ENCODE measurements at regions not wholly inside any gene's neighbourhood (a gene's known extent, or its start where the extent isn't known, plus 50 kb on each side); places are given as distances from the start of the nearest gene placed in this dataset.
A peak's percentile ranks its signal among the peaks of the same experiment; 100 is the strongest.
"Not testable (repeated sequence)": the region's sequence is repeated elsewhere in the genome, so short reads cannot be mapped to it uniquely, and the experiment has no call there.

GRCh38 chr12:30201301-30202160 is 417.8 kb upstream of the TMTC1 start:
- DNase-seq = no peak

DNA sequence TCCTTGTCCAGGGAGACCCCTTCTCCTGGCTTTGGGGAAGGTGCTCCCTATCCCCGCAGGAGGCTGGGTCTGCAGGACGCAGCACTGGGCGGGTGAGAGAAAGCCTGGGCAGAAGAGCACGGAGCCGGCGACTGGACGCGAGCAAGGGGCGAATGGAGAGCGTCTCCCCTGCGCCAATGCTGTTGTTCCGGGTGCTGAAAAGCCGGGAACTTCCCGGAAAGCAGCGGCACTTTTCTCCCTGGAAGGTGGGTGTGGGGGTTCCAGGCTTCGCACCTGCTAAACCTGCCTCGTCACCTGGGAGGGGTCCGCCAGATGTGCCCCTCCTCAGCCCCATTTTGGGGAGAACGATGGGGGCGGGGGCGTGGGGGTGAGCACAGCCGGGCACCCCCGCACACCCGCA is 417.1 kb upstream of the TMTC1 start:
- DNase-seq = no peak

GRCh38 chr12:30197392-30198057 is 413.8 kb upstream of the TMTC1 start:
- no peak for DNase-seq

DNA sequence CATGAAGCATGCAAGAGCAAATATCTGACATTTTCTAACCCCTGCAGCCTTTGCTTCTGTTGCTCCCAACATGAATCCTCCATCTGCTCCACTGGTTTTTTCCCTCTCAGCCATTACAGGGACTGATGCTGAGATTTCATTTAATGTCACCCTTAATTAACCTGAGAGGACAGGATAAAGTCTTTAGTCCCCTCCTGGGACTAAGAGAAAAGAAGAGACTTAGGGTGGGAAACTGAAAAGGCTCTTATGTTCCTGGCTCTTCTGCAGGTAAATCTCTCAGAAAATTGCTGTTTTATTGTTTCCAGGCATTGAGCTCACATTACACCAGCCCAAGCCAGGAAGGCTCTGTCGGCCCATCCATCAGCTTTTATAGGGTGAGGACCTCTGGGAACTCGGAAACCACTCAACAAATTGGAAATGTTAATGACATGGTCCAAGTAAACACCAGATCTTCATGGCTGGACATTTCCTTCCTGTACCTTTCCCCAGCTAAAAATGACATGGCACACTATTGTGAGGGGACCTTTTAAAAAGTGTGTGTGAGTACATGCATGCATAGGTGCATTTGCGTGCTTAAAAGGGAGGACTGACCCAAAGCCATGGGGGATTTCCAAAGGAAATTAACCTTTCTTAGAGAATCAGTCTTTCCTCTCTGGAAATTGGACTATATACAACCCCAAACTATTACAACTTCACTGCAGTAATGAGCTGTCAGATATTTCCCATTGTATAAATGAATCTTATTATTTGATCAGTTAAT is 408.1 kb upstream of the TMTC1 start:
- DNase-seq = peak in 1 of 3 experiments; percentile 13

DNA sequence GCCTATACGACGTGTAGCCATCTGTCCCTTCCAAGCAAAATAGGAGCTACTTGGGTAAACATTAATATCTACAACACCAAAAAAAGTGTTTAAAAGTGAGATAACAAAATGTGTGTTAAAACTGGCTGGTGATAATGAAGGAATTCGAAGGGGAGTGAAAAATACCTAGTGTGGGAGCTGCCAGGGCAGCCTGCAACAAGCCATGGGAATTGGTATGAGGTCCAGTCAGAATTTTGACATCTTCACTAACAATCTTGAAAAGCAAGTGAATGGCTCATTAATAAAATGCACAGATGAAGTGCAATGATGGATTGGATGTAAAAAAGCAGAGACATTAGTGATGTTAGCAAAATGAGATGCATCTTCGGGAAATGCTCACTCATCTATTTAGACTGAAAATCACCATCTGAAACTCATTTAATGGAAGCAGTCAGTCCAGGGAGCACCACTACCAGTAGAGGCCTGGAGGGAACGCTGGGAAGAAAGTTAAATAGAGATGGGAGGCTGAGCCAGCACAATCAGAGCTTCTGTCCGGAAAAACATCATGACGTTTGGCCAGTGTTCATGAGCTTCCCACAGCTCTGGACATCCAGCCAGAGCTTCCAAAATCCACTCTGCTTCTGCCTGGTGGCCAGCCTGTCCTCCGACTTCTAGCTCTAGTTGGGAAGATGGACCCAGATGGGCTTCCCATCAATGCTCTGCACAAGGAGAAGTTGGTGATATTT is 405.0 kb upstream of the TMTC1 start:
- no peak for DNase-seq

- no peak for DNase-seq
These were observed 403.7 kb upstream of the TMTC1 start for GRCh38 chr12:30187426-30187825.

- DNase-seq = no peak
These were observed 397.6 kb upstream of the TMTC1 start for GRCh38 chr12:30181334-30181733.

DNA sequence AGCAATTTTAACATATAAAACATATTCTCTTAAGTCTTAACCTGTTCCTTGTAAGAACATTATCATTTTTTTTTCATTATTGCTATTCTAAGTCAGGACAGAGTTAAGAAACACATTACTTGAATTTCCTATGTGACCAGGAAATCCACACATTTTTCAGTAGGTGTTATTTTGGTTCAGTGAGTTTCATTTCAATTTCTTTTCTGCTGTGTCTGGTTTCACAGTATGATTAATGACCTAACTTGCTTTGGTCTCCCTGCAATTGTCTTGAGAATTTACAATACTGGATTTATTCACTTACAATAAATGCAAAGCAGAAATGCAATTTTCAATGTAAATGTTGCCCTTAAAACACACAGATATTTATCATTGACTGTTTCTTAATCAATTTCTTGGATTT is 396.9 kb upstream of the TMTC1 start:
- no peak for DNase-seq

GRCh38 chr12:30178916-30179315 is 395.2 kb upstream of the TMTC1 start:
- DNase-seq = no peak

DNA sequence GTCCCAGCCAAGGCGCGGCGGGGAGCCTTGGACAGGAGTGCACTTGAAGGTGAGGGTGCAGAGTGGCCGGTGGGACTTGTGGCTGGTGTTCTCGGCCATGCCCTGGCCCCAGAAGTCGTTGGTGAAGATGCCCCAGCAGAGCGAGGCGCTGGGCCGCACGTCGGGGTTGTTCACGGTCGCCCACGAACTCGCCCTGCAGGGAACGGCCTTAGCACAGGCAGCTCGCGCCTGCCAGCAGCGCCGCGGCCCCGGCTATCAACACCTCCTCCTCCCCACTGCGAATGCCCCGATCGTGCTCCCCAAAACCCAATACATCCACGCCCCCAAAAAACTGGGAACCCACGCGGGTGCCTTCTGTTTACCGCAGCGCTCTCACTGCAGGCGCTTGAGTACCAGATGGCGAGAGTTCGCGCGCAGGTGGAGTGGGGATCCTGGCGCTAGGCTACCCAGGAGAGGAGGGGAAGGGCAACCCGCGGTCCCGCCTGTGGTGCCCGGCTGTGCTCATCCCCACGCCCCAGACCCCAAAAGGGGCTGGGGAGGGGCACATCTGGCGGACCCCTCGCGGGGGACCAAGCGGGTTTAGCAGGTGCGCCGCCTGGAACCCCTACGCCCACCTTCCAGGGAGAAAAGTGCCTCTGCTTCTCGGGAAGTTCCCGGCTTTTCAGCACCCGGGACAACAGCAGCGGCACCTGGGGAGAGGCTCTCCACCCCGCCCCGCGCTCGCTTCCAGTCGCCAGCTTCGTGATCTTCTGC is 386.3 kb upstream of the TMTC1 start:
- no peak for DNase-seq

DNA sequence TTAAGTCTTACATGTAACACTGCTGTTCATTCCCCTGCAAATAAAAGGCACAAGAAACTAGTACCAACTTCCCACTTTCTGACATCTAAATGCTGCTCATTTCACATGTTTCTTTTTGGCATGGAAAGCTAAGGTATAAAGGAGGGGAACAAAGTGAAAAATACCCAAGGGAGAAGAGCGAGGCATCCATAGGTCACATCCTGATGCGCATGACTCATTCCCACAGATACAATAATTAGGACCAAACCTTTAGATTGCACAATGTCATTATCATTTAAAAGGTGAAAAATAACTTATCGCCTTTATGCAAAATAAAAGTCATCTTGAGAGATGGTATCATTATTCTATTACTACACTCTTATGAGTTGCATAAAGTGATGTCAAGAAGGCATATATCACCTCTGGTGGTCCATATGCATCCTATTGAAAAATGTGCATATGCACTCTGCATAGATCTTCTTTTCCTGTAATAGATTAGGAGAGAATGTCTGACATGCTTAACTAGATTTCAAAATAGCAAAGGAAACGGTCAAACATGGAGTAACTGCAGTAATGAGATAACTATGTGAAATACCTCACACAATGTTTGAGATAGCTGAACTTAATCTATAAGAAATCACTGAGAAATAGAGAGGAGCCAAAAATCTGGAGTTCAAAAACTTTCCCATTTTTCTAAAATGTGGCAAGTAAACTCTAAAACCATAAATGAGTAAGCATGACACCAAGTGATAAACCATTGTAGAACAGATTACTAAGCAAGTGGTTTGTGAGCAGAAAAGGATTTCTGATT is 382.5 kb upstream of the TMTC1 start:
- DNase-seq = no peak

DNA sequence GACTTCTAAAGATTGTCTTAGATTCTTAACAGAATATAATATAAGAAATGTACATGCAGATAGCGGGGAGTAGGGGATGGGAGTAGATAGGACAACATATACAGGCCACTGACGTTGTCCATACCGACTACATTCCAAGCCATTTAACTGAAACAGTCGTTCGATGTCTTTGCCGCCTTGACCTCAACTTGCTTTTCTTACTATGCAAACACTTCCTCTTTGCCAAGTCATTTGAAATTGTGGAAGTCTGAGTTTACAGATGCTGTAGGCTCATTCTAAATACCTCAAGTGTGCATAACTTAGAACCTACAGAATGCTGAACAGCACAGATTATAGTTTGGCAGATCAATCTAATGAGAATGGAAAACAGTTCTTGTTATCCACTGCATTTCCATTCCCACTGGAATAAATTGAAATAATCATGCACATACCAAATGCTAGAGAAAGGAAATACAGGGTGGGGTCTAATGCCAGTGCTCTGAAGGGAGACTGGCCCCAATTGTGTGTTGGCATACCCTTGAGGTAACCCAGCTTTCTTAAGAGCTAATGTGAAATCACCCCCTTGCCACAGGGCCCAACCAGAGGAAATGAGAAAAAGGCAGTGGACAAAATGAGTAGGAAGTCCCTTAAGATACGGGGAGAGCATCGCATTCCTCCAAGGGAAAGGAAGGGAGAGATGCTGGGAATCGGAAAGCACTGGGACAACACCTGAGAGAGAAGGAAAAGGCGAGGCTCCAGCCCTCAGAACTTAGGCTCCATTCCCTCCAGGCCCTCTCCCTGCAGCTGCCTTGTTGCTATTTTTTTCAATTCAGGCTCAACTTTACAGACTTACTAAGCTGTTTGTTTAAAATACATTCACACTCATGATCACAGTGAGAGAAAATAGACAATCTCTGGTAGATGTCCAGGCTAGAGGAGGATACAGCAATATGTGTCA is 380.9 kb upstream of the TMTC1 start:
- DNase-seq = no peak

DNA sequence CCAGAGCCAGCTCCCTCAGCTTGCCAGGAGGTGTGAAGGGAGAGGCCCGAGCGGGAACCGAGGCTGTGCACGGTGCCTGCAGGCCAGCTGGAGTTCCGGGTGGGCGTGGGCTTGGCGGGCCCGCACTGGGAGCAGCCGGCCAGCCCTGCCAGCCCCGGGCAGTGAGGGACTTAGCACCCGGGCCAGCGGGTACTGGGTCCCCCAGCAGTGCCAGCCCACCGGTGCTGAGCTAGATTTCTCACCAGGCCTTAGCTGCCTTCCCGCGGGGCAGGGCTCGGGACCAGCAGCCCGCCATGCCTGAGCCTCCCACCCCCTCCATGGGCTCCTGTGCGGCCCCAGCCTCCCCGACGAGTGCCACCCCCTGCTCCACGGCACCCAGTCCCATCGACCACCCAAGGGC is 373.1 kb upstream of the TMTC1 start:
- DNase-seq = not testable (repeated sequence)

DNA sequence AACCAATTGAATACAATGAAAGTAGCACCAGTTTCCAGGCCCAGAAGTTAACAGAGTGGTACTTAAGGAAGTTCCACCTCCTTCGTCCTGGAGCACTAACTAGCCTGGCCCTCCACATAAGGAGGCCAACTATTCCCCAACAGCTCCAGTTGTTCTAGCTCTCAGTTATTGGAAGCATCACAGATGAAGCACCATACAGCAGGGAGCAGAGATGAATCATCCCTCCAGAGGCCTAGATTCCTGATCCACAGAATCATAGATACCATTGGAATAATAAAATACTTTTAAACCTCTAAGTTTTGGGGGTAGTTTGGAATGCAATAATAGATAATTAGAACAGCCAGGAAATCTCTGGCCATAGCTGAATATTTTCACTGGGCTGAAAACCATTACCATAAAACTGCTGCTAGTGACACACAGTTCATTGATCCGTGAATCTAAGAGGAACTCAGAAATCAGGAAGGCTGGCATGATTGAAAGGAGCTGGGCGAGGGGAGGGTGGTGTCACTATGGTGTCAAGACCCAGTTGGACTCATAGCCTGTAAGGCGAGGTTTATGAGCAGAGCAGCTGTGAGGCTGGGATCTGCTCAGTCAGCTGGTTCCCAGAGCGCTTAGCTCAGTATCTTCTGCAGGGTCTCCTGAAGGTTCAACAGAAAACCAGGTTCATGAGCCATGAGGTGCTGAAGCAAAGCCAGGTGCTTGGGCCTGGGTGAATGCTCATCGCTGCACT is 371.4 kb upstream of the TMTC1 start:
- DNase-seq = no peak

DNA sequence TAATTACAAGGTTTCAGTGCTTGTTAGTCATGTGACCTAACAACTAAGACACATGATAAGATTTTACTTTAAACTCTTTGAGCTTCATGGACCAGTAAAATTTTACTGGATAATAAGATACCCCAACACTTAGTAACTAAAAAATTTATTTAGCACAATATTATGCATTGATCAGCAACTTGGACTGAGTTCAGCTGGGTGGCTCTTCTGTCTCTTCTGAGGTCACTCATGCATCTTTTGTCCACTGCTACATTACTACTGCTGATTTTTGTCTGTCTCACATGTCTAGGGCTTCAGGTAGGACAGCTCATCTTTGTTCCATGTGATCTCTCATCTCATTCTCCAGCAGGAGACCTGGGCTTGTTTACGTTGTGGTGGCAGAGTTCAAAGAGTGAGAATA is 370.2 kb upstream of the TMTC1 start:
- DNase-seq = no peak

- peak in 1 of 3 experiments; percentile 31 for DNase-seq
These were observed 369.0 kb upstream of the TMTC1 start for GRCh38 chr12:30152705-30153104.

GRCh38 chr12:30151831-30152230 is 368.1 kb upstream of the TMTC1 start:
- no peak for DNase-seq

GRCh38 chr12:30146561-30146960 is 362.8 kb upstream of the TMTC1 start:
- no peak for DNase-seq

DNA sequence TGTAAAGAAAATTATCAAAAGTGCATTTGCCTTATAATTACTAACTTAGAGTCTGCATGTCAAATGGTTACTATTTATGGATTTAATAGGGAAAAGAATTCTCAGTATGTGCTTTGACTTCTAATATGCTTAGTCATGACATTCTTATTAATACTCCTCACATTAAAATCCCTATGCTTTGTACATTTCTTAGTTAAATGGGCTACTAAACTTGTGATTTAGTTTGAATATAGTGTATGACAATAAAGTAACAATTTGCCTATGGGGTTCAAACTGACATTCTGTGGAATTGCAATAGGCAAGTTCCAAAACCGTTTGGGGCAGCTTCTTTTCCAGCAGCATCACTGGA is 361.9 kb upstream of the TMTC1 start:
- DNase-seq = no peak

Data from NCI-H1417 (cell line).